Smooth muscle cell (in vitro differentiated cells): ENCODE measurements at regions not wholly inside any gene's neighbourhood (a gene's known extent, or its start where the extent isn't known, plus 50 kb on each side); places are given as distances from the start of the nearest gene placed in this dataset.
A peak's percentile ranks its signal among the peaks of the same experiment; 100 is the strongest.

Experiments
- DNase-seq: peaks from one replicate; lab custom pipeline; 2025; ENCODE audit not compliant: unreplicated experiment; lab: John Stamatoyannopoulos, UW
- H2AFZ ChIP-seq: fragments of 200-600 bp; sonication (generic); 2 replicates; pipeline ENCODE4 v1.6.0; 2016; ENCODE audit warnings: antibody characterized with exemption, low read depth, mild to moderate bottlenecking
- H3F3A ChIP-seq: fragments of 200-600 bp; sonication (generic); 2 replicates; pipeline ENCODE4 v1.6.0; 2017; ENCODE audit warnings: antibody characterized with exemption, low read depth
- H3K27ac ChIP-seq: fragments of 200-600 bp; sonication (generic); 2 replicates; pipeline ENCODE4 v1.5.1; 2016; ENCODE audit warnings: low read depth, mild to moderate bottlenecking
- H3K27me3 ChIP-seq: fragments of 200-600 bp; sonication (generic); 2 replicates; pipeline ENCODE4 v1.6.1; 2016; ENCODE audit warnings: low read depth, mild to moderate bottlenecking
- H3K36me3 ChIP-seq: fragments of 200-600 bp; sonication (generic); 2 replicates; pipeline ENCODE4 v1.5.1; 2016; ENCODE audit warnings: low read depth
- H3K4me1 ChIP-seq: fragments of 200-600 bp; sonication (generic); 2 replicates; pipeline ENCODE4 v1.5.1; 2016; ENCODE audit warnings: low read depth
- H3K4me2 ChIP-seq: fragments of 200-600 bp; sonication (generic); 2 replicates; pipeline ENCODE4 v1.6.0; 2016; ENCODE audit warnings: mild to moderate bottlenecking
- H3K4me3 ChIP-seq: fragments of 200-600 bp; sonication (generic); 2 replicates; pipeline ENCODE4 v1.5.1; 2016; ENCODE audit warnings: mild to moderate bottlenecking
- H3K79me2 ChIP-seq: fragments of 200-600 bp; sonication (generic); 2 replicates; pipeline ENCODE4 v1.6.0; 2016; ENCODE audit warnings: low read depth, mild to moderate bottlenecking
- H3K9ac ChIP-seq: fragments of 200-600 bp; sonication (generic); 2 replicates; pipeline ENCODE4 v1.6.0; 2016; ENCODE audit warnings: low read depth
- H3K9me3 ChIP-seq: fragments of 200-600 bp; sonication (generic); replicated peaks from 2 replicates; pipeline ENCODE4 v1.5.1; 2016; ENCODE audit warnings: low read depth
- H4K20me1 ChIP-seq: fragments of 200-600 bp; sonication (generic); 2 replicates; pipeline ENCODE4 v1.6.0; 2016; ENCODE audit warnings: low read depth
- WGBS: methylation state at CpG from one replicate; pipeline ENCODE4 v1.1.7; 2016; ENCODE audit warnings: low lambda C conversion rate; 5-methylcytosine and 5-hydroxymethylcytosine counted together
- TF ChIP-seq, protein P1 (sequence below): fragments of 200-600 bp; sonication (generic); IDR thresholded peaks from 2 replicates; pipeline ENCODE4 v1.5.1; 2017; ENCODE audit warnings: borderline replicate concordance, mild to moderate bottlenecking, antibody characterized with exemption; ENCODE audit not compliant: insufficient read depth, poor library complexity, severe bottlenecking

DNA sequence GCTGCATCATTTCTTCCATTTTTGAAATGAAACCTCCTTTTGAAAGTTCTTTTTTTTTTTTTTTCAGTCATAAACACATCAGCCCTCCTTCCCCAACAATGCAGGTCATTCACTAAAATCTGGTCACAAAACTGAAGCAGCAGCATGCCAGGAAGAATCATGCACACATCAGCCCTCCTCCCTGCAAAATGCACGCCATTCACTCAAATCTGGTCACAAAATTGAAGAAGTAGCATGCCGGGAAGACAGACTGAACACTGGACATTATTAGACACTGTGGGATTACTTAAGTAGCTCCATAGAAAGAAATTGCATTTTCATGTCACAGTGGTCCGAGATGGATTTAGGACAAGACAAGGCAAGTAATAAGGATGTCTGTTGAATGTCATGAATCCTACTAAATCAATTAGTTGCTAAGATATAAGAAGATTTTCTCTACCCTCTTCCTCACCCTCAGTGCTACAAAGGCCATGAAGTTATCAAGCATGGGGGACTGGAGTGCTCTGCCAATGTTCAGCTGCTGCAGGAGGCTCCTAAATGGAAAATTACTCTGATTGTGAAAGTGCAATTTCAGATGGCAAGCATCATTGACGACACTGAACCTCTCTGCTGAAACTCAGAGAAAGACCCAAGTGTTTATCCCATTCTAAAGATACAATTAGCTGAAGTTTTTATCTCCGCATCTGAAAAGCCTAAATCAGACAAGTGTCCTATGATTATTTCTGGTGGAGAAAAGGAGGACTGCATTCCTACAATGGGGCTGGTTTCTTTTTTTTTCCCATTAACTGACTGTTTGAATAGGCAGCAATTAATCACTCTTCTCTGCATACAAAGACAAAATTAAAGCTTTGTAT lies 913.2 kb downstream of the DIAPH3 start:
- DNase-seq, result no peak
- Histone ChIP-seq H3F3A (no peaks in the 10 kb centered on the region), H3K4me1 (peaks cover 5% of the 10 kb centered on the region), H3K9ac (no peak overlapping the region), H3K36me3 (no peaks in the 10 kb centered on the region), H2AFZ (peak overlapping the region; percentile 62), H3K4me3 (no peak overlapping the region), H3K4me2 (peak overlapping the region; percentile 48), H3K27ac (no peak overlapping the region), H3K79me2 (no peaks in the 10 kb centered on the region), H4K20me1 (no peaks in the 10 kb centered on the region), H3K27me3 (no peaks in the 10 kb centered on the region), H3K9me3 (no peaks in the 10 kb centered on the region)
- TF ChIP-seq, protein P1, sequence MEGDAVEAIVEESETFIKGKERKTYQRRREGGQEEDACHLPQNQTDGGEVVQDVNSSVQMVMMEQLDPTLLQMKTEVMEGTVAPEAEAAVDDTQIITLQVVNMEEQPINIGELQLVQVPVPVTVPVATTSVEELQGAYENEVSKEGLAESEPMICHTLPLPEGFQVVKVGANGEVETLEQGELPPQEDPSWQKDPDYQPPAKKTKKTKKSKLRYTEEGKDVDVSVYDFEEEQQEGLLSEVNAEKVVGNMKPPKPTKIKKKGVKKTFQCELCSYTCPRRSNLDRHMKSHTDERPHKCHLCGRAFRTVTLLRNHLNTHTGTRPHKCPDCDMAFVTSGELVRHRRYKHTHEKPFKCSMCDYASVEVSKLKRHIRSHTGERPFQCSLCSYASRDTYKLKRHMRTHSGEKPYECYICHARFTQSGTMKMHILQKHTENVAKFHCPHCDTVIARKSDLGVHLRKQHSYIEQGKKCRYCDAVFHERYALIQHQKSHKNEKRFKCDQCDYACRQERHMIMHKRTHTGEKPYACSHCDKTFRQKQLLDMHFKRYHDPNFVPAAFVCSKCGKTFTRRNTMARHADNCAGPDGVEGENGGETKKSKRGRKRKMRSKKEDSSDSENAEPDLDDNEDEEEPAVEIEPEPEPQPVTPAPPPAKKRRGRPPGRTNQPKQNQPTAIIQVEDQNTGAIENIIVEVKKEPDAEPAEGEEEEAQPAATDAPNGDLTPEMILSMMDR, result no peak
- 48% methylated on average over 5 of the region's 5 CpGs for whole genome bisulfite sequencing

- Histone ChIP-seq H3K27me3 (no peaks in the 10 kb centered on the region), H3K79me2 (no peaks in the 10 kb centered on the region), H3K4me3 (no peak overlapping the region), H3K9ac (no peak overlapping the region), H3K27ac (no peak overlapping the region), H3F3A (no peaks in the 10 kb centered on the region), H3K4me1 (peaks cover 10% of the 10 kb centered on the region), H3K9me3 (no peaks in the 10 kb centered on the region), H2AFZ (peak overlapping the region; percentile 79), H3K4me2 (peak overlapping the region; percentile 12), H3K36me3 (no peaks in the 10 kb centered on the region), H4K20me1 (no peaks in the 10 kb centered on the region)
- DNase-seq, result no peak
- TF ChIP-seq, protein P1, result no peak
- WGBS, result 55% methylated on average over 9 of the region's 9 CpGs
Measured at GRCh38 chr13:59259165-59260000, 904.3 kb downstream of the DIAPH3 start.

- Histone ChIP-seq H3K27ac (no peak overlapping the region), H3K4me1 (peaks cover 10% of the 10 kb centered on the region), H3K36me3 (no peaks in the 10 kb centered on the region), H3F3A (no peaks in the 10 kb centered on the region), H3K4me2 (peak overlapping the region; percentile 42), H3K9ac (no peak overlapping the region), H2AFZ (peak overlapping the region; percentile 68), H3K27me3 (no peaks in the 10 kb centered on the region), H3K79me2 (no peaks in the 10 kb centered on the region), H3K4me3 (no peak overlapping the region), H4K20me1 (no peaks in the 10 kb centered on the region), H3K9me3 (no peaks in the 10 kb centered on the region)
- DNase-seq, result no peak
- TF ChIP-seq, protein P1, result peak; percentile 45
- 36% methylated on average over 4 of the region's 4 CpGs for WGBS
Measured at GRCh38 chr13:59261928-59262488, 901.7 kb downstream of the DIAPH3 start.
